Effector memory CD4-positive, alpha-beta T cell (primary cell): ENCODE measurements at regions not wholly inside any gene's neighbourhood (a gene's known extent, or its start where the extent isn't known, plus 50 kb on each side); places are given as distances from the start of the nearest gene placed in this dataset.

Source experiments
- DNase-seq, 3 donors: peaks; one replicate each; pipeline ENCODE4 v3.0.0-alpha.2; 2020
- H3K27ac ChIP-seq: 2 replicates; pipeline ENCODE4 v1.7.0; 2013; ENCODE audit warnings: mild to moderate bottlenecking, low read length, moderate library complexity; ENCODE audit not compliant: insufficient read depth, poor library complexity, severe bottlenecking
- H3K27me3 ChIP-seq: replicated peaks from 2 replicates; pipeline ENCODE4 v1.7.0; 2013; ENCODE audit warnings: mild to moderate bottlenecking, low read length; ENCODE audit not compliant: insufficient read depth, control insufficient read depth, poor library complexity, severe bottlenecking
- H3K36me3 ChIP-seq: 2 replicates; pipeline ENCODE4 v1.7.0; 2013; ENCODE audit warnings: mild to moderate bottlenecking, low read length, moderate library complexity; ENCODE audit not compliant: control insufficient read depth, insufficient read depth
- H3K4me1 ChIP-seq: 2 replicates; pipeline ENCODE4 v1.7.0; 2013; ENCODE audit warnings: low read length, mild to moderate bottlenecking; ENCODE audit not compliant: control insufficient read depth, insufficient read depth, poor library complexity, severe bottlenecking
- H3K4me3 ChIP-seq: 2 replicates; pipeline ENCODE4 v1.7.0; 2013; ENCODE audit warnings: low read length, low read depth, mild to moderate bottlenecking; ENCODE audit not compliant: insufficient read depth, poor library complexity, severe bottlenecking
- H3K9me3 ChIP-seq: 2 replicates; pipeline ENCODE4 v1.7.0; 2013; ENCODE audit warnings: mild to moderate bottlenecking, low read length, moderate library complexity; ENCODE audit not compliant: control insufficient read depth

DNA sequence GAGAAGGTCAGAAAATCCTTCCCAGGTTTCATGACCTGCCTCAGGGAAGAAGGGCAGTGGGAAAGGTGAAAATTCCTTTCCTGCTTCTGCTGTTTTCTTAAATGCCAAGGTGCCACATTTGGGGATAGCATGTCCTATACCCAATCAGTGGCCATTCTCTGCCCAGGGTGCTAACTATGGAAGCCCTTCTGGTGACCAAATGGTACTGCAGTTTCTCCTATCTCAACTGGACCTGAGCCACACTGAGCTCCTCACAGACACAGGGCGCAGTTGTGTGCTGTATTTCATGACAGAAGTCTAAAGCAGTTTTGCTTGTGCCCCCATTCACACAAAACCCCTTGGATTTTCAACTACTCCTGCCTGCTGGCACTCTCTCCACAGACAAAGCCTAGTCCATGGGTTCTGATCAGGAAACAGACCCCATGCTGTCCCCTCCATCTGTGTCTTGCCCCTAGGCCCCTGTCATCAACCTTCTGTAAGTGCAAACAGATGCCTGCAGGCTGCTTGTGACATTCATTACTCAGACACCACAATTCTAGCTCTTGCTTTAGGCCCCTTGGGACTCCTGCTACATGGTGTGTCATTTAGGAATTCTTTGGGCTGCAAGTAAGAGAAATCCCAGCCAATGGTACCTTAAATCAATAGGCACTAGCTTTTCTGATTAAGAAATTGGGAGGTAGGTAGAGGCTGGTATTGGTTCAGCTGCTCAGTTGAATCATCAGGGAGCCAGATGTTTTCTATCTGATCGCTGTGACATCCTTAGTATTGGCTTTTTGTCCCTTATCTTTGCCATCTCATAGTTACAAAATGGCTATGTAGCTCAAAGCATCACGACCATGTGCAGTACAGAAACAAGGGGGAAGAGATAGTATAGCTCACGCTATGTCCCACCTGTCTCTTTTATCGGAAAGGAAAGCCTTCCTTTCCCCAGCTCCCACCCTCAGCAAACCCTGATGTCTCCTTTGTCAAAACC is 147.8 kb downstream of the CD83 start:
- Histone ChIP-seq H3K27me3 (no peaks in the 10 kb centered on the region), H3K36me3 (no peaks in the 10 kb centered on the region), H3K27ac (no peak overlapping the region), H3K9me3 (no peaks in the 10 kb centered on the region), H3K4me1 (no peaks in the 10 kb centered on the region), H3K4me3 (no peak overlapping the region)
- DNase-seq = no peak

DNA sequence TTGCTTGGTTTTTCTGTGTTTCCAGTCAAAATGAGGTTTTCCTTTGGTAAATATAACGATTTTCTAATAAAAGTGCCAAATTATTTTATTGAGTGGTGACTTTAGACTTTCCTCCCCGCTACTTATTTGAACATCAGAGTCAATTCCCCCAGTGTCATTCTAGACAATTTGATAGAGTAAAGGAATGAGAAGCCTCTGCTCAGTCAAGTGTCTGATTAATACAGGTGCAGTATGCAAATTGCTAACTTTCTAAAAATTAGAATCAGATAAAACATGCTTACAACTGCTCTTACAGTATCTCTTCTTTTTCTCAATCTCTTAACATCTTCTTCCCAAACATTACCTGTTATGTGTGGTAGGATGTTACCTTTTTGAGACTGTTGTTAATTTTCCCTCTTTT is 148.7 kb downstream of the CD83 start:
- Histone ChIP-seq H3K27ac (no peak overlapping the region), H3K36me3 (no peaks in the 10 kb centered on the region), H3K9me3 (no peaks in the 10 kb centered on the region), H3K4me3 (no peak overlapping the region), H3K4me1 (peaks cover 3% of the 10 kb centered on the region), H3K27me3 (no peaks in the 10 kb centered on the region)
- no peak for DNase-seq

DNA sequence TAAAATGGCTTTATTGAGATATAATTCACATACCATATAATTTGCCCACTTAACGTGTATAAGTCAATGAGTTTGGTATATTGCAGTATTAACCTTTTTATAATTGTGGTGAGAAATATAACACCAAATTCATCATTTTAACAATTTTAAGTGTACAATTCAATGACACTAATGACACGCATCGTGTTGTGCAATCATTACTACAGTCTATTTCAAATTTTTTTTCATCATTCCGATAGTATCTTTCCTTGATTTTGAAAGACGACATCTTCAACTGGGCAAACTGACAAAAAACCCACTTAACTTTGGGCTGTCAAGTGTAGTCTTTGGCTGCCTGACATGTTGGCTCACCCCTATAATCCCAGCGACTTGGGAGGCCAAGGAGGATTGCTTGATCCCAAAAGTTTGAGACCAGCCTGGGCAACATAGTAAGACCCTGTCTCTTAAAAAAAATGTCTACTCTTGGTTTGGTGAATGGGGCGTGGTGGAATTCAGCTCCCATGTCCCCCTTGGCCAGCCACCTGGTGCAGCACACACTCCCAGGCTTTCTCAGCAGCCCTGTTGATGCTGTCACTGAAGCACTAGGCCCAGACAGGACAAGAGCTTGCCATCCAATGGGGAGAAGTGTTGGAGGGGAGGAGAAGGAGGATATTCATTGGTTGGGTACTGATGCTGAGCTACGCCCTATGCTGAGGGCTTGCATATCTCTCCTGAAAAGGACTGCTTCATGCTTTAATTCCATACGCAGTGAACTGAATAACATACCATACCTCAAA is 150.5 kb downstream of the CD83 start:
- H3K4me1 ChIP-seq = peaks cover 3% of the 10 kb centered on the region

DNA sequence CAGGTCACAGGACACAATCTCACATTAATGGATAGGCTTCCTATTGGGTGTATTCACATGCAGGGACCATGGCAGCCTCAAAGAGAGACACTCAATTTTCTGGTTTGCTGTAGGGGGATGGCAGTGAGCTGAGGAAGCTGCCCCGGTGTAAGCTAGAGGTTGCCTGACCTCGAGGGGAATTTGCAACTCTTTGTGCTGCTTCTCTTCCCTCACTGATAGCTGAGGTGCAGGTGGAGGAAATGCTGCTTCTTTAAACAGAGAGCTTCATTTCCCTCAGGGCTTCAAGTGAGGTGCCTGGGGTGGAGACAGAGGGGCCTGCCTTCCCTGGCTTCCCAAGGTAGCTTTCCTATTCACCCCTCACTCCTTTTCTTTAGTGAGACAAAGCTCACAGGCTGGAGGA is 151.9 kb downstream of the CD83 start:
- Histone ChIP-seq H3K27ac (no peak overlapping the region), H3K4me3 (no peak overlapping the region), H3K36me3 (no peaks in the 10 kb centered on the region), H3K4me1 (peaks cover 3% of the 10 kb centered on the region), H3K27me3 (no peaks in the 10 kb centered on the region), H3K9me3 (no peaks in the 10 kb centered on the region)
- no peak for DNase-seq

More for the DNA sequence above, 150.5 kb downstream of the CD83 start:
- Histone ChIP-seq H3K27ac (no peak overlapping the region), H3K4me3 (no peak overlapping the region), H3K36me3 (no peaks in the 10 kb centered on the region), H3K9me3 (no peaks in the 10 kb centered on the region), H3K27me3 (no peaks in the 10 kb centered on the region)
- no peak for DNase-seq

DNA sequence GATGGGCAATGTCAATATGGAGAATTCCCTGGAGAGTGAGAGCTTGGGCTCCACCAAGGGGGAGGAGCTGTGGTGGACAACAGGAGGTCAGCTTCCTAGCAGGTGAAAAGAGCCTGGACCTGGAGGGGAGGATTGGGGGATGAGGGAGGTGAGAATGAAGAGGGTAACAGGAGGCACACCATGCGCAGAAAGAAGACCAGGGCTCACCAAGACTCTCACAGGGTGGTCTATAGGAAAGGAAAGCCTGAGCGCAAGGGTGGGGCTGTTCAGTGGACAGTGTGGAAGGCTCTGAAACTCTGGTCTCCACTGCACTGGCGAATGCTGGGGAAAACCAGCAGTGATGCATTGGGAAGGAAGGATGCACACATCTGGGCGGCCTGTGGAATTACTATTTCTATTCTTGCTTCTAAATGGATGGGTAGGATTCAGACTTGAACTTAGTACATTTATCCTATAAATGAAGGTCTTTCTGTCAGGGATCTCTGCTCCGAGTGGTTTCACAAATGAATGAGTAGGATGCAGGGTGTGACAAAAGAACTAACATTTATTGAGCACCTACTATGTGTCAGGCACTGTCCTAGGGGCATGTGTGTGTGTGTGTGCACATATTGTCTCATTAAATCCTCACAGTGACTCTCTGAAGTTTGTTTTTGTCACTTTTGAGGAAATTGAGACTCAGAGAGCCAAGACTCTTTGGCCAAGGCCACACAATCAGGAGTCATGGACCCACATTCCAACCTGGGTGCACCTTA is 152.7 kb downstream of the CD83 start:
- H3K27me3 ChIP-seq = no peaks in the 10 kb centered on the region
- H3K27ac ChIP-seq = no peak overlapping the region
- H3K4me1 ChIP-seq = peaks cover 3% of the 10 kb centered on the region
- no peak overlapping the region for H3K4me3 ChIP-seq
- no peaks in the 10 kb centered on the region for H3K9me3 ChIP-seq
- no peaks in the 10 kb centered on the region for H3K36me3 ChIP-seq
- no peak for DNase-seq

DNA sequence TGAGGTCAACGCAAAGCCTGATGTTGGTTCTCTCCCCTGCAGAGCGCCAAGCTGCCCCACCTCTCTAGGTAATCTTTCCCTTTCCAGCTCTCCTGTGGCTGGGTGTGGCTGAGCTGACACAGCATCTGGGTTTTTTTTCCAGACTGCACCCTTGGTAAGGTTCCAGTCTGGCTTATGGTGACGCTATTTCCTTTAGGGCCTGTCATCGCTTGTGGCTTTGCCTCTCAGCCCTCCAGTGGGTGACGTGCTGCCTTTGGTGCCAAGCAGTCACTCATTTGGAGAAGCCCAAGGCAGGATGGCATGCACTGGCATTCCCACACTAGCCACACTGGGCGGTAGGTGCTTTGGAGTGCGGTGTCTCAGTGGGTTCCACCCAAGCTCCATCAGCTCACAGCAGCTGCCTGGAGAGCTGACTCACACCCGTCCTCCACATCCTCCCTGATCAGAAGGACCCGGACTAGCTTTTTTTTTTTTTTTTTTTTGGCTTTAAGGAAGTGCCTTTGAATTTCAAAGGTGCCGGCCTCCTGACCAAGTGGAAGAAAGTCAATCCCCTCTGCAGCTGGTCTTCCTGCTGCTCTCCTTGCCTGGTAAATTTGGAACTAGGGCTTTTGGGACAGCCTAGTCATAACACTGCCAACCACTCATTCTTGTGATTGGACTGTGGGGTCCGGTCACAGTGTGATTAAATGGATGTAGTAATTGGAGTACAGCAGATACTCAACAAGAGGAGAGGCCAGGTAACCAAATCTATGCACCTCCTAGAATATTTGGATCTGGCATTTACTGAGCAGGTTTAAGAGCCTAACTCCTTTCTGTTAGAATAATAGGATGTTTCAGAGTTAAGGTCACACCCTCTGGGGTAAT is 153.6 kb downstream of the CD83 start:
- no peaks in the 10 kb centered on the region for H3K36me3 ChIP-seq
- no peaks in the 10 kb centered on the region for H3K27me3 ChIP-seq
- no peak overlapping the region for H3K27ac ChIP-seq
- peaks cover 10% of the 10 kb centered on the region for H3K4me1 ChIP-seq
- no peak overlapping the region for H3K4me3 ChIP-seq
- DNase-seq = peak in 1 of 3 donors; percentile 36
- H3K9me3 ChIP-seq = no peaks in the 10 kb centered on the region

DNA sequence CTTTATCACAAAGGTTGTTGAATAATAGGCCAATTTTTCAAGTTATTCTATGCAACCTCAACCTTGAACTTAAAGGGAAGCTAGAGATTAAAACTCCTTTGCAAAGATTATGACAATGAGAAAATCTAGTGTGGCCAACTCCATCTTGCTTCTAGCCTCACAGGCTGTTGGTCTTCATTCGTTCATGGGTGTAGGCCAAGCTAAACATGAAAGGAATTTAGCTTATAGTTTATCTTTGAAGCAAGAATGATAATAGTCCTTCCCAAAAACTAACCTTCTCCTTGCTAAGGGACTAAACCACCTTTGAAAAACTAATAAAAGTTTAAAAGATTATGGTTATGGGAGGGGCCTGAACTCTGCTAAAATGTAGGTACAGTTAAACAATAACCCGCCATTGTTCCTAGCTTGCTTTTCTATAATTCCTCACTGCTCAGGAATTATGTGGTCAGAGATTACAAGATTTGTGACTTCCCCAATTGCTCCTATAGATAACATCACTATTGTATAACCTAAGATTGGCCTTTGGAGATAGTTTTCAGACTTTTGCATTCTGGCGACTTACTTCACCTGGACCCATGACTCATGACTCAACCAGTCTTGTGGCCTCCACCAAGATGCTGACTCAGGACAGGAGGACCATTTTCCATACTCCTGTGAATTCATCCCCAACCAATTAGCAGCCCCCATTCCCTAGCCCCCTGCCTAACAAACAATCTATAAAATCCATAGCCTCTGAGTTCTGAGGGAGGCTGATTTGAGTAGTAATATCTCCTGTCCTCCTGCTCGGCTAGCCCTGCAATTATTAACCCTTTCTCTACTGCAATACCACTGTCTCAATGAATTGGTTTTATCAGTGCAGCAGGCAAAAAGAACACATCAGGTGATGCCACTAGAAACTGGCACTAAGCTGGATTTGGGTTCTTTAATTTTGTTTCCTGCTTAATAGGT is 154.5 kb downstream of the CD83 start:
- H3K9me3 ChIP-seq = no peaks in the 10 kb centered on the region
- no peak overlapping the region for H3K27ac ChIP-seq
- DNase-seq = no peak
- H3K4me3 ChIP-seq = no peak overlapping the region
- H3K4me1 ChIP-seq = peaks cover 18% of the 10 kb centered on the region
- no peaks in the 10 kb centered on the region for H3K36me3 ChIP-seq
- H3K27me3 ChIP-seq = no peaks in the 10 kb centered on the region

DNA sequence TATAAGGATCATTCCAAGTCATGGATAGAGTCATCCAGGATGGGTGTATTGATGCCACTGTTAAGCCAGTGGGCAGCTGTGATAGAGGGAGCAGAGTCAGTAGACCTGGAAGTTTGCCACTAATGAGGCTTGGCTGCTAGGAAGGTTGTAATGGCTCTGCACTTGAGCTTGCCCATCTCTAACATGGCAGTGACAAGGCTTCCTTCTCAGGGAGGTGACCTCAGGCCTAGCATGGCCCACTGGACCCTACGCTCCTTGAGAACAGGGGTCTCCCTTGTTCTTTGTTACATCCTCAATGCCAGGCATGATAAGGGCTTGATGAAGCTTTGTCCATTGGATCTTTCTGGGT is 155.1 kb downstream of the CD83 start:
- H3K4me1 ChIP-seq = peaks cover 25% of the 10 kb centered on the region
- DNase-seq = no peak
- no peak overlapping the region for H3K4me3 ChIP-seq
- H3K36me3 ChIP-seq = no peaks in the 10 kb centered on the region
- H3K9me3 ChIP-seq = no peaks in the 10 kb centered on the region
- no peaks in the 10 kb centered on the region for H3K27me3 ChIP-seq
- no peak overlapping the region for H3K27ac ChIP-seq
